SIG-M5 treated with dmso at 0.1 percent for 504 hours (cell line): ENCODE measurements at regions not wholly inside any gene's neighbourhood (a gene's known extent, or its start where the extent isn't known, plus 50 kb on each side); places are given as distances from the start of the nearest gene placed in this dataset.
"Not testable (repeated sequence)": the region's sequence is repeated elsewhere in the genome, so short reads cannot be mapped to it uniquely, and the experiment has no call there.

ENCODE experiments used
- DNase-seq: peaks from one replicate; lab custom pipeline; 2025; ENCODE audit not compliant: unreplicated experiment; lab: John Stamatoyannopoulos, UW

DNA sequence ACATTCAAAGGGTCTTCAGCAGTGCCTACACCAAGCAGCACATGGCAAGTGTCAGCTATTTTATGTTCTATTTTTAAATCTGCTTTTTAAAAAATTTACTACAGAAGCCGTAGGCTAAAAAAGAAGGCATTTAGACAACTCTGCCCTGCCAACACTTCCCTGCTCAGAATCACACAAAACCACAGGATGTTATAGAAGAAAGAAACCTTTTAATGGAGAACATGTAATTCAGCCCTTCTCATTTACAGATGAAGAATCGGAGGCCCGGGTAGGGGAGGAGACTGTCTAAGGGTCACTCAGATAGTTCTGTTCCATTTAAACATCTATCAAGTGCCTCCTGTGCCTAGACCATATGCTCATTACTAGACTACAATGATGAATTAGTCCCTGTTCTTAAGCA, 171.8 kb upstream of the NTF3 start:
- DNase-seq: no peak

GRCh38 chr12:5260591-5261086, 171.3 kb upstream of the NTF3 start:
- DNase-seq: no peak

DNA sequence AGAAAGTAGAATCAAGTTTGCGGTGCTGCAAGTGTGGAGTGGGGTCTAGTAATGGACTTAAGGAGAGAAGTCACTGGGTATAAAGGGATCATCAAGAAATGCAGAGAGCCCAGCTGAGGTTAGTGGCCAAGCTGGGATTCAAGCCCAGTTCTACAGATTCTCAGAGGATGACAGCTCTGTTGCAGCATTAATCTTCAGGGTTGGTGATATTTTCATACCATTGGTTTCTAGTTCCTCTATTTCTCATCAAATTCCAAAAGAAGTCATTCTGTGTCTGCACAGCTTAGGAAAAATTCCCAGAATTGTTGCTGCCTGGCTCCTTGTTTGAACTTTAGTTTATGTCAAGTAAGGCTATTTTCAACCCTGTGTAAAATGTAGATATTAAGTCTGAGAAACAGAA, 169.5 kb upstream of the NTF3 start:
- no peak for DNase-seq

DNA sequence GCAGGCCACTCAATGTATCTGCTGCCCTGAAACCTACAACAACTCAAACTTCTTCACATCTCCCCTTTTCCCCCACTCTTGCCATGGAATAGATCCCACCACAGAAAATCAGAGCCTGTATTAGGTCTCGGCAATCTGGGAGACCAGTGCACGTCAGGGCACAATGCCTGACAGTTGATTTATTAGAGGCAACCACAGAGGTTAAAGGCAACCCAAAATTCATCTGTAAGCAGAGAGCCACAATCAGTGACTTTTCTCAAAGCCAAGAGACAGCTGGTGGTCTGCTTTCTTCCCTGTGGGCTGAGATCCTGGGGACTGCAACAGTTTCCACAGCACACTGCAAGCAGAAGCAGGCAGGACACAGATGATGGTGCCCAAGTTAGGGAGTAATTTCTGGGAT, 169.0 kb upstream of the NTF3 start:
- no peak for DNase-seq

DNA sequence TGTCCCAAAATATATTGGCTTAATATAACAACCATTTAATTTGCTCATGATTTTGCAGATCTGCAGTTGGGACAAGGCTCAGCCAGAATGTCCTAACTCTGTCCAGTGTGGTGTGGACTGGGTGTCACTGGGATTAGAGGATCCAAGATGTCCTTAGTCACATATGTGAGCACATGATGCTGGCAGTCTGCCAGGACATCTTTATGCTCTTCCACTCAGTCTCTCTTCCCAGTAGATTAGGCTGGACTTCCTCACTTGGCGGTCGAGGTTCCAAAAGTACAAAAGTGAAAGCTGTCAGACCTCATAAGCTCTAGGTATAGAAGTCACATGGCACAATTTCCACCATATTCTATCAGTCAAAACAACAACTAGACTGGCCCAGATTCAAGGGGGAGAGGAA, 167.9 kb upstream of the NTF3 start:
- no peak for DNase-seq

- no peak for DNase-seq
Measured at GRCh38 chr12:5267603-5268423, 164.1 kb upstream of the NTF3 start.

DNA sequence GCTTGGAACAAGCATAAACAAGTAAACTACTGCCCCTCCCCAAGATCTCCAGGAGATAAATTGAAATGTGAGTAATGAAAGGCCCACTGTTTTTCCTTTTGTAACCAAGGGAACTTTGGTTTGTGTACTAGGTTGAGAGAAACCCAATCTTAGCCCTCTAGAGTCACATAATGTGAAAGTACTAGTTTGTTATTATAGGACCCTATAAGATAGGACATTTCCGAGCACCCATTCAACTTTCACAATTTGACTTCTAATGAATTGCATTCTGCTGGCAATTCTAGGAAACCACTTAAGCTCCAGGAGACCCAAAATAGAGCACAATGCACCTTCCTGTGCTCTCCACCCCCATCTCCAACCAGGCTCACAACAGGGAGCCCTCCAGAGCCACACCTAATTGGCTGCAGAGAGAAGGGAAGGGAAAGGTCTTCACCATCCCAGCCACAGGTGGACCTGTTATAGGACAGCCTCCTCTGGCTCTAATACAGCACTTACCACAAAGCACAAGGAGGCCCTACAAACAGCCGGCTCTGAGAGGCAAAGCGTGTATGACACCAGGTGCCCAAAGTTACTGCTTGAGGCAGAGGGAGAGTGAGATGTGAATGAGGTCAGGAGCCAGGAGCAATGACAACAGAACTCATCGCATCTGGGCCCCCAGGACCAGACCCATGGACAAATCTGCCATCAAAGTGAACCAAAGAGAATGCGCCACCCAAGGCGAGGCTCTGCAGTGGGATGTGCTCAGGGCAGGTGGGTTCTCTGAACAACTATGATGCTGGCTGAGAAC, 163.3 kb upstream of the NTF3 start:
- DNase-seq: no peak

GRCh38 chr12:5269846-5270245, 162.1 kb upstream of the NTF3 start:
- DNase-seq: no peak

- no peak for DNase-seq
Measured at GRCh38 chr12:5272018-5272785, 159.7 kb upstream of the NTF3 start.

DNA sequence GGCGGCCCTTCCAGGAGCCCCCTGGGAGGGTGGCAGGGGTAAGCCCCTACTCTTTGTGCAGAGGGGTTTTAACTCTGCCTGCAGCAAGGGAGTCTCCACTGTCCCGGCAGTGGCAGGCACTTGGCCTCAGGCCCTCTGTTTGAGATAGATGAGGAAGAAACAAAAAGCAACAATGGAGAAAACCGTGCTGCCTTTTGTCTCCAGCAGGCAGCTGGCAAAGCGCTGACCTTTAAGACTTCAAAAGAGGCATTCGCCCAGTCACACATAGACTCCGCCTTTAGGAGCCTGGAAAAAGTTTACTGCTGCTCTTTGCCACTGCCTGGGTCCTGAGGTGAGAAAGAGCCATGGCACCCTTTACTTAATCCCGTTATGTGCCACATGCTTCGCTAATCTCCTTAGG, 158.2 kb upstream of the NTF3 start:
- DNase-seq: no peak

DNA sequence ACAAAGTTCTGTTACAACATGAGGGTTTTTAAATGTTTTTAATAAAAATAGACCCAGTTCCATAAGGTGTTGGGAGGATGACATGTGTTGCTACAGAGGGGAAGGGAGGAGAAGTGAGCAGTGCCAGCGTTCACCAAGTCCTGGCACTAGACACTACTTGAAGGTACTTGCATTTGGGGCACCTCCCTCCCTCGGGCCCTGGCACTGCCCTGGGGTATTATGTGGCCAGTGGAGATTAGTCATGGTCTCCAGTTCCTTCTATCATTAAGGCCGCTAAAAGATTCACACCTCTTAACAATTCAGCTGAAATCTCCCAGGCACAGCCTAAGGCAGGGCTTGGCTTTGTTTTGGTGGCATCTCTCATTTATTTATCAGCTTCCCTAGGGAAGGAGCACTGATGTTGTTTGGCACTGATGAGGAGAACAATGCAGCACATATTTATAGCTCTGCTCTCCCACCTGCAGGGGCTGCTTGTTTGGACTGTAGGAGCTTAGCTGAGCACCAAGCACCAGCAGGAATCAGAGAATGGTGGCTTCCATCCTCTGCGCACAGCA, 155.5 kb upstream of the NTF3 start:
- DNase-seq: no peak

- no peak for DNase-seq
Measured at GRCh38 chr12:5280086-5280485, 151.8 kb upstream of the NTF3 start.

- not testable (repeated sequence) for DNase-seq
Measured at GRCh38 chr12:5290368-5290767, 141.5 kb upstream of the NTF3 start.

DNA sequence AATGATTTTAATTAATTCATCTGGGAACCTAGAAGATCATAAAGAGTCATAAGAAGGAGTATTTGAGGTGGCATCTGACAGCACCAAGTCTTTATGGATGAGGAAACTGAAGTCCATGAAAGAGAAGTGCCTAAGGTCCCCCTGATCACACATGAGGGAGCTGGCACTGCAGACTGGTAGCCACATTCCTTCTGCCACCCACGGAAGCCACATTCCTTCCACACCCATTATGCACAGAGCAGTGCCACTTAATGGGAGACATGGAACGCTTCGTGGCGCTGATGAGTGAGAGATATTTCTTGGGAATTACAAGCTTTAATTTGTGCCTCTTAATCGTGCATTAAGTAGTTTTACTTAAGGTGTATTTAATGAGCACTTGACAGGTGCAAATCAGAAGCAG, 139.3 kb upstream of the NTF3 start:
- no peak for DNase-seq

GRCh38 chr12:5293773-5294172, 138.1 kb upstream of the NTF3 start:
- no peak for DNase-seq

GRCh38 chr12:5294274-5295070, 137.4 kb upstream of the NTF3 start:
- DNase-seq: no peak

GRCh38 chr12:5295151-5295550, 136.8 kb upstream of the NTF3 start:
- no peak for DNase-seq

GRCh38 chr12:5295996-5296395, 135.9 kb upstream of the NTF3 start:
- DNase-seq: no peak

GRCh38 chr12:5301539-5301938, 130.4 kb upstream of the NTF3 start:
- DNase-seq: no peak

DNA sequence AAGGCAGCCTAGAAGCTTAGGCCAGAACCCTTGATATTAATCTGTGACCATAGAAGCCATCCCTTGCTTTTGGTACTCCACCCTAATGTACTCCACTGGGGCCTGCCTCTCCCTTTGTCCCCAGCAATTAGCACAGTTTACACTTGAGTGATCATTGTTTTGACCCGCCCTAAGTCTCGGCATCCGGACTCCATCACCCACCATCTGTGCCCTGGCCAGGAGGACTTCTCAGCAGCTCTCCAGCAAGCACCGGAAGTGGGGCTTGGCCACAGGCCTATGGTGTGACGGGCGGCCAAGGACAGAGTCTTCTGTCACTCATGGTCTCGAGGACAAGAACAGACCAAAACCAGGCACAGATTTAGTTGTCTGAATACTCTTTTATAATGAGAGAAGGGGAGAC, 126.5 kb upstream of the NTF3 start:
- no peak for DNase-seq
